Sigmoid colon (tissue), 6 donors: ENCODE measurements at regions not wholly inside any gene's neighbourhood (a gene's known extent, or its start where the extent isn't known, plus 50 kb on each side); places are given as distances from the start of the nearest gene placed in this dataset.

Source experiments
- DNase-seq: peaks from one replicate; pipeline ENCODE4 v3.0.0-alpha.2; 2019
- H3K27ac ChIP-seq, 4 donors: fragments of 200-600 bp; sonication (generic); one replicate each; pipeline ENCODE4 v1.5.1; 2016 to 2019; ENCODE audit warnings: mild to moderate bottlenecking in 1 of 4
- H3K27me3 ChIP-seq, 3 donors: fragments of 200-600 bp; sonication (generic); one replicate each; pipeline ENCODE4 v1.5.1; 2019; ENCODE audit warnings: mild to moderate bottlenecking in 1 of 3
- H3K36me3 ChIP-seq, 4 donors: fragments of 200-600 bp; sonication (generic); one replicate each; pipeline ENCODE4 v1.5.1; 2016 to 2019
- H3K4me1 ChIP-seq, 4 donors: fragments of 200-600 bp; sonication (generic); one replicate each; pipeline ENCODE4 v1.5.1; 2017 to 2019
- H3K4me3 ChIP-seq, 4 donors: fragments of 200-600 bp; sonication (generic); one replicate each; pipeline ENCODE4 v1.5.1; 2017 to 2019; ENCODE audit warnings: mild to moderate bottlenecking in 2 of 4, moderate library complexity in 1 of 4
- H3K9me3 ChIP-seq, 4 donors: fragments of 200-600 bp in 3 of 4; sonication (generic) in 3 of 4; one replicate each; pipeline versions ENCODE4 v1.5.1 to v1.6.1; 2013 to 2019
- CTCF ChIP-seq, 4 experiments: fragments of 450-650 bp in 3 of 4; fragments of 200-600 bp in 1 of 4; IDR thresholded peaks; one replicate each; pipeline ENCODE4 v1.5.1; 2016 to 2019; ENCODE audit warnings: antibody characterized with exemption in 4 of 4, mild to moderate bottlenecking in 3 of 4, moderate library complexity in 2 of 4
- EP300 ChIP-seq, 4 donors: sonication (generic); formaldehyde crosslinking; IDR thresholded peaks; one replicate each; pipeline ENCODE4 v1.6.1; 2017; ENCODE audit warnings: antibody characterized with exemption in 4 of 4
- POLR2A ChIP-seq, 2 donors: fragments of 450-650 bp; IDR thresholded peaks; one replicate each; pipeline ENCODE4 v1.6.1; 2016; ENCODE audit warnings: antibody characterized with exemption in 2 of 2, mild to moderate bottlenecking in 2 of 2, moderate library complexity in 2 of 2
- POLR2AphosphoS5 ChIP-seq, 4 donors: sonication (generic); formaldehyde crosslinking; IDR thresholded peaks; one replicate each; pipeline ENCODE4 v1.6.1; 2017; ENCODE audit warnings: antibody characterized with exemption in 4 of 4
- WGBS, 2 donors: extraction: QIAGEN DNeasy Blood & Tissue Kit; methylation state at CpG; one replicate each; pipeline ENCODE4 v1.1.7; 2013; 5-methylcytosine and 5-hydroxymethylcytosine counted together
- intact Hi-C: fragments of 100-400 bp; cut with DNase I; formaldehyde crosslinking; loops from one replicate; pipeline ENCODE4 v1.15.1; 2023
- donor health status: healthy with polysubstance abuse.
- donor health status: healthy.

DNA sequence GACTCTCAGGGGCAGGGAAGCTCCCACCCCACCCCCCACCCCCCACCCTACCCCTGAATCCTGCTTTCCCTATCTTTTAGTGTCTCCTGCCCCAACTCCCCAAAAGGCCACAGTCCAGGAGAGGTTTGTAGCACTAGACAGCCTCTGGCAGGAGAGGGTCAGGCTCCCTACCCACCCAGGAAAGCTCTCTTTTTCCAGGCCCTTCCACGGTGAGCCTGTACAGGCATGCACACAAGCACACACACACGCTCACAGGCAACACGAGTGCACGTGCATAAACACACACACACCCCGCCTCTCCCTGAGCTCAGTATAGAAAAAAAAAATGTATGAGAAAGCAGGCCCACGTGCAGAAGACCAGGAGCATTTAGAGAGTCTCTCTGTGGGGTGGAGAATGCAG, 414.0 kb downstream of the MN1 start:
- 18 to 58% methylated on average over 6 of the region's 6 CpGs for WGBS, 2 donors

GRCh38 chr22:27388090-27388600, 413.4 kb downstream of the MN1 start:
- H3K4me1 ChIP-seq = peaks cover 0 to 11% (median 0%) of the 10 kb centered on the region in 4 donors
- no peaks in the 10 kb centered on the region for H3K36me3 ChIP-seq
- H3K4me3 ChIP-seq = no peak overlapping the region
- DNase-seq = no peak
- WGBS, 2 donors = 73 to 86% methylated on average over 3 of the region's 3 CpGs
- peaks cover 0 to 13% (median 0%) of the 10 kb centered on the region in 3 donors for H3K27me3 ChIP-seq
- no peak overlapping the region for H3K27ac ChIP-seq
- intact Hi-C loops = no loop called here
- no peak for TF ChIP-seq POLR2AphosphoS5 (IDR thresholded peaks at IDR 0.05)
- no peak for TF ChIP-seq CTCF (IDR thresholded peaks at IDR 0.05)
- no peak for TF ChIP-seq POLR2A (IDR thresholded peaks at IDR 0.05)
- no peak for TF ChIP-seq EP300 (IDR thresholded peaks at IDR 0.05)
- no peaks in the 10 kb centered on the region for H3K9me3 ChIP-seq

More for the DNA sequence above, 414.0 kb downstream of the MN1 start:
- TF ChIP-seq POLR2A (IDR thresholded peaks at IDR 0.05) (no peak), CTCF (IDR thresholded peaks at IDR 0.05) (no peak), EP300 (IDR thresholded peaks at IDR 0.05) (no peak), POLR2AphosphoS5 (IDR thresholded peaks at IDR 0.05) (no peak)
- Histone ChIP-seq H3K36me3 (no peaks in the 10 kb centered on the region), H3K27ac (no peak overlapping the region), H3K4me3 (no peak overlapping the region), H3K4me1 (peaks cover 0 to 11% (median 0%) of the 10 kb centered on the region in 4 donors), H3K9me3 (no peaks in the 10 kb centered on the region), H3K27me3 (peaks cover 0 to 13% (median 0%) of the 10 kb centered on the region in 3 donors)
- no peak for DNase-seq
- intact Hi-C loops = no loop called here

GRCh38 chr22:27389727-27390075, 411.9 kb downstream of the MN1 start:
- H3K4me3 ChIP-seq = no peak overlapping the region
- WGBS, 2 donors = 46 to 88% methylated on average over 2 of the region's 2 CpGs
- TF ChIP-seq POLR2A (IDR thresholded peaks at IDR 0.05) (no peak), EP300 (IDR thresholded peaks at IDR 0.05) (no peak), POLR2AphosphoS5 (IDR thresholded peaks at IDR 0.05) (no peak), CTCF (IDR thresholded peaks at IDR 0.05) (no peak)
- no peak overlapping the region for H3K27ac ChIP-seq
- peaks cover 0 to 11% (median 0%) of the 10 kb centered on the region in 4 donors for H3K4me1 ChIP-seq
- no peaks in the 10 kb centered on the region for H3K9me3 ChIP-seq
- no peaks in the 10 kb centered on the region for H3K36me3 ChIP-seq
- peaks cover 0 to 2% (median 0%) of the 10 kb centered on the region in 3 donors for H3K27me3 ChIP-seq
- DNase-seq = no peak
- intact Hi-C loops = no loop called here

DNA sequence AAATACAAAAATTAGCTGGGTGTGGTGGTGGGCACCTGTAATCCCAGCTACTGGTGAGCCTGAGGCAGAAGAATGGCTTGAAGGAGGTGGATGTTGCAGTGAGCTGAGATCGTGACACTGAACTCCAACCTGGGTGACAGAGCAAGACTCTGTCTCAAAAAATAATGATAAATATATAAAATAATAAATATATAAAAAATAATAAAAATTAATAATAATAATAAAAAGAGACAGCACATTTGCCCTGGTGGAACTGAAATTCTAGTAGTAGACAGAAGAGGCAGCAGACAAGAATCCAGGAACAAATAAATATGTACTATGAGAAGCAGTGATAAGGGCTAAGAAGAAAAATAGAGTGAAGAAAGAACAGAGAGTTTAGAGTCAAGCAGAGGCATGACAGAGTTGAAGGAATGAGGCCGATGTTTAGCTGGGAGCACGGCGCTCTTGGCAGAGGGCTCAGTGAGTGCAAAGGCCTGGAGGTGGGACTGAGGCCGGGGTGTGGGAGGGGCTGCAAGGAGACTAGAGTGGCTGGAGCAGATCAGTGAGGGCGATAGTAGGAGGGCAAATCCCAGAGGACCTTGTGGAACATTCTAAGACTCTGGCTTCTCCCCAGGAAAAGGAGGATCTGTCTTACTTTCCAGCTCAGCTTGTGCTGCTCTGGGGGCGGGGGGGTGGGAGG, 410.3 kb downstream of the MN1 start:
- no peaks in the 10 kb centered on the region for H3K27me3 ChIP-seq

More for the DNA sequence above, 410.3 kb downstream of the MN1 start:
- WGBS, 2 donors = 50 to 67% methylated on average over 7 of the region's 7 CpGs
- Histone ChIP-seq H3K36me3 (no peaks in the 10 kb centered on the region), H3K27ac (no peak overlapping the region), H3K4me1 (peaks cover 0 to 11% (median 0%) of the 10 kb centered on the region in 4 donors), H3K9me3 (no peaks in the 10 kb centered on the region), H3K4me3 (no peak overlapping the region)
- no peak for TF ChIP-seq CTCF (IDR thresholded peaks at IDR 0.05)
- TF ChIP-seq POLR2AphosphoS5 (IDR thresholded peaks at IDR 0.05) = no peak
- TF ChIP-seq EP300 (IDR thresholded peaks at IDR 0.05) = no peak
- no peak for TF ChIP-seq POLR2A (IDR thresholded peaks at IDR 0.05)
- intact Hi-C loops = no loop called here
- DNase-seq = peak; percentile 84
